HG03575 (cell line): ENCODE measurements at regions not wholly inside any gene's neighbourhood (a gene's known extent, or its start where the extent isn't known, plus 50 kb on each side); places are given as distances from the start of the nearest gene placed in this dataset.

Experiments used
- ATAC-seq: cut with Tn5 transposase; IDR thresholded peaks from one replicate; pipeline ENCODE4 v1.9.1; 2021; ENCODE audit not compliant: unreplicated experiment, insufficient number of reproducible peaks, low FRiP score; ENCODE audit errors: extremely low read depth

DNA sequence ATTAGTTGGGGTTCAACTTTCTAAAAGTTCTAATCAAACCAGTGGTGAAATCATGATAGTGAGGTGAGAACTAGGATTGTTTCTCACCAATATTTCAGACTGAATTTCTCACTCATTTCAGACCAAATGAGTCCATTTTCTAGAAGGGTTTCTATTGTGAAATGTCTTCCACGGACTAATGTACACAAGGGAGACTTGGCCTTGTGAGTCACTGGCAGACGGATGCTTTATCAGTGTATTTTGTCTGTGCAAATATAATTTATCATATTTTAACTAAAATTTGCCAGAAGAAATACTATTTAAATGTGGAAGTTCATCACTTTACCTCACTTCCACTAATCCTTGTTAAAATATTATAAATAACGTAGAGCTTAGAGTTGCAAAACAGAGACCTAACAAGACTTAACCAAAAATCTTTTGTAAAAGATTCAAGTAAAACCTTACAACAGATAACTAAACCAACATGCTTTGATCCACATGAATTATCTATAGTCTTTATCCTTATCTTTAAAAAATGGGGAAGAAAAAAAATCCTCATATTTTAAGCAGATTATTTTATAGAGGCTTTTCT lies 506.0 kb upstream of the FAM241A start:
- no peak for ATAC-seq

DNA sequence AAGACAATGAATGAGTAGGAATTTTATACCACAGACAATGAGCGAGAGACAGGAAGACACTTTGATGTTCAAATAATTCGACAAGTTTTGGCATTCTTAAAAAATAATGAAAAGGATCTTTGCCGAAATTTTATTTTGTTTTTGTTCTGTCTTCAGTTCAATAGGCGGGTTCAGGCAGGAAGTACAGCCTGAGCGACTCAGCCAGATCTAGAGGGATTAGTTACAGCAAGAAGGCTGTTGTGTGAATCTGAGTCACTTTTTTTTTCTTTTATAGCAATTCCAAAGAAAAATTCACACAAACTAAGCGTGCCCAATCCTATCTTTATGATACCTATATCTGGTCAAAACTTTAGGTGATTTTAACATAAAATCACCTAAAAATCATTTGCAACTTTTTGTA lies 505.4 kb upstream of the FAM241A start:
- no peak for ATAC-seq

DNA sequence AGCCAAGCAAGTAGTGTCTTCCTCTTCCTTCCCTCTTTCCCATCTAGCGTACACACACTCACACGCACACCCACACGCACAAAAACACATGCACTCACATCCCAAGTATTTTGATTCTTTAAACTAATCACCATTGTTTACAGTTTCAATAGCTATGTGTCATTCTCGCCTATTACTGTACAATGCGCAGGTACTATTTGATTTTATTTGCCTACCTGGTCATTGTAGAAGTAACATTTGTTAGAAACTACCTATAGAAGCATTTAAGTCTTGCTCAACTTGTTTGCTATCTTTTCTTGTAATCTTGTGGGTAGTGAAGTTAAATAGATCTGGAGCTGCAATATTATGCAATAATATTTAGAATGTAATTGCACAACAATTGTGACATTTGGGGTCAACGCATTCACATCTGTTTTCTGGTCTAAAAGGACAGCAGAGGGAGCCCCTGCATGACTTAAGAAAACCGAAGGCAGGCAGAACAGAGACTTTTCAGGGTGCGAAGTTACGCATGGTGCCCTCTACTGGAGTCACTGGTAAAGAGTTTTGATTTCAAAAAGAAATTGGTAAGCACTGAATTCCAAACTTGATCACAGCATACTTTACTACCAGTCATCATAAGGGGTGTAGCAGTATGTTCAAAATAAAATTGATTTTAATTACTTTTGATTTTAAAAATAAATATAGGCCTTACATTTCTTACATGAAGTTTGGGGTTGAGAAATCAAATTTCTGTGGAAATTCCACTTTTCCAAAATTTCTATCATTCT lies 503.3 kb upstream of the FAM241A start:
- peak; percentile 88 for ATAC-seq

DNA sequence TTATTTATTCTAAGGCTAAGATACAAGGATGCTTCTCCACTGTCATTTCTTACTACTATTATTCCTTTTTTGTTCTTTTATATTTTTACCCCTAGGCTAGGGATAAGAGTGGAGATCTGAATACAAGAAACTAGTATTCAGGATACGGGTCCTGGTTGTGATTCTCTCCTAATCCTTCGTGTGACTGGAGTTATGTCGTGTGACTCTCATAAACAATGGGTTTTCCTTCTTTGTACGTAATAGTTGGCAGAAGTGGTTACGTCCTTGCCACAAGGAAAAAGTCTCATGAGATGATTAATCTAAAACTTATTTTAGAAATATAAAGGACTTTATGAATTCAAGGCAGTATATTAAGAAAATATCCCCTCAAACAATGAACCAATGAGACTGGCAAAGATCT lies 497.2 kb upstream of the FAM241A start:
- ATAC-seq: no peak

DNA sequence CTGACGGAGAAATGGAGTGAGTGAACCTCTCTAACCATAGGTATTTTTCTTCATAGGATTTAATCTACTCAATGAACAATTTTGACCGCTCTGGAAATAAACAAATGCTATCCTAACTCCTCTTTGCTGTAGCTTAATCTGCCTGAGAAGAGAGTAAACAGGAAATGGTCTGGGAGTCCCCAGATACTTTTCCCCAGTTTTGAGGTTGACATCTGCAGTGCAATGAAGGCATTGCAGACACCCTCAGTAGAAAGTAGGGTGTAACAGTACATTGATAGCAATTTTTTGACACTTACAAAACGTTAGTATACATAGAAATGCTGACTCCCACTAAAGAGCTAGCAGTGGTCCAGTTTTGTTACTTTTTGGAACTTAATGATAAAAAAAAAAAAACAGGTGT lies 495.9 kb upstream of the FAM241A start:
- no peak for ATAC-seq

DNA sequence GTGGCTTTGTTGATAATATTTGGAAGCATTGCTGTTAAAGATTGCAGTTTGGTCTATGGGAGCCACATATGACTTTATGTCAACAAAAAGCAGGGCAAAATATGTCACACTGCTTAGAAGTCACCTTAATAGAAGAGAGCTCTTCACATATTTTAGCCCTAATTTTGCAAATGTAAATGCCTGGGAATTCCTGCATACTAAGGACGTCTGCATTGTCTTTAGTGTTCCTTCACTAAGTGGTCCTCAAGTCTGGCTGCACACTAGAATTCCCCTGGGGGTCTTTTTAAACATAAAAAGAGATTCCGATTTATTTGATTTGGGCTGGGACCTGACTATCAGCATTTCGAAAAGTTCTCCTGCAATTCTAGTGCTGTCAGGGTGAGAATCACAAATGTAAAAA lies 495.1 kb upstream of the FAM241A start:
- ATAC-seq: no peak

DNA sequence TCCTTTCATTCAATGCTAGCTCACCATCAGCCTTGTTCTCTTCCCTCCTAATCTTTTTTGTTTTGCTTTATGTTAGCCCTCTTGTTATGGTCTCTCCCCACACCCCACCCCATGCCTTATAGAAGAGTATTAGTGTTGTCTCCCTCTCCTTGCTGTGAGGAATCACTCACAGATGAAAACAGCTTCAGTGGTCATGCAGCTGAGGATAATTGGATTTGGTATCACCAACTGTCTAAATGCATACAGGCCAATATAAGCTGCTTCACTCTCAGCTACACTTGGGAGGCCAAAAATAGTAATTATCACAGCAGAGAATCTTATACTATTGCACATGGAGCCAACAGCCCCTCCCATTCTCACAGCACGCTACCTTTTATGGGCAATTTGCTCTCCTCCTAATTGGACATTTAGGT lies 494.6 kb upstream of the FAM241A start:
- ATAC-seq: no peak

DNA sequence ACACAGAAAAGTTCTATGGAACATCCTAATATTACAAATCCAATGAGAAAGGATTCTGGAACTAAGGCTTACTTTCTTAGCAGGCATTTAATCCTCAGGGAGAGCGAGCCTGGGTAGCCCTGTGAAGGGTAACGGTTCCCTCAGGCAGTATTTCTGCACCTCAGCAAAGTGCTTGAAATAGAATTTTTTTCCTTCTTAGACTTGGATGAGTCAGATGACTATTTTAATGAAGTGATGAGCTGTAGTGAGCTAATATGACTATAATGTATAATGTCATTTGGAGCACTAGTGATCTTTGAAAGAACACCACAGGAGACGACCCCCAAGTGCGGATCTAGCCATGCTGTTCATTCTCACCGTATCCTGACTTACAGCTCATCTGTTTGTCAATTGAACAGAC lies 493.0 kb upstream of the FAM241A start:
- ATAC-seq: no peak

DNA sequence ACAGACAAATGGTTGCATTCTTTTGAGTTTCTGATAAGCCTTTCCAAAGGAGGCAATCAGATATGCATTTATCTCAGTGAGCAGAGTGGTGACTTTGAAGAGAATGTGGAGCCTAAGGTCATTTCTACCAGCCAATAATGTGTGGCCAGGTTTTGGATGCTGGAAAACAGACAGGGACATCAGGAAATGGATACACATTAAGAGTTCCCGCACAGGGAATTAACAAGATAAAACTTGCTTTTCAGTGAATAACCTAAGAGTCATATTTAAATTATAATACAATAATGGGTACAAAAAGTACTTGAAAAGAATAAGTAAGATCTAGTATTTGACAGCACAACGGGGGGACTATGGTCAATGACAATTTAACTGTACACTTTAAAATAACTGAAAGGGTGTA lies 492.3 kb upstream of the FAM241A start:
- no peak for ATAC-seq

DNA sequence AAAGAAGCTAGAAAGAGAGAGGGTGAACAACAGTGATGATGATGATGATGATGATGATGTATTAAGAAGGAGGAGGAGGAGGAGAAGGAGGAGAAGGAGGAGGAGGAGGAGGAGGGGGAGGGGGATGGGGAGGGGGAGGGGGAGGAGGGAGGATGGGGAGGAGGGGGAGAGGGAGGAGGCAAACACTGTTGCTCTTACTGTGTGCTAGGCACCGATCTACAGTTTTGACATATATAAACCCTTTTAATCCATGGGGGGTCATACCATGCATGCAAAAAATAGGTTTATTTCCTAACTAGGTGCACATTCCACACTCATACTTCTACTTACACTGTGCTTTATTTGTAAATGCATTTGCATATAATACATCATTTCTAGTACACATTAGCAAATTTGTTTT lies 482.8 kb upstream of the FAM241A start:
- no peak for ATAC-seq

DNA sequence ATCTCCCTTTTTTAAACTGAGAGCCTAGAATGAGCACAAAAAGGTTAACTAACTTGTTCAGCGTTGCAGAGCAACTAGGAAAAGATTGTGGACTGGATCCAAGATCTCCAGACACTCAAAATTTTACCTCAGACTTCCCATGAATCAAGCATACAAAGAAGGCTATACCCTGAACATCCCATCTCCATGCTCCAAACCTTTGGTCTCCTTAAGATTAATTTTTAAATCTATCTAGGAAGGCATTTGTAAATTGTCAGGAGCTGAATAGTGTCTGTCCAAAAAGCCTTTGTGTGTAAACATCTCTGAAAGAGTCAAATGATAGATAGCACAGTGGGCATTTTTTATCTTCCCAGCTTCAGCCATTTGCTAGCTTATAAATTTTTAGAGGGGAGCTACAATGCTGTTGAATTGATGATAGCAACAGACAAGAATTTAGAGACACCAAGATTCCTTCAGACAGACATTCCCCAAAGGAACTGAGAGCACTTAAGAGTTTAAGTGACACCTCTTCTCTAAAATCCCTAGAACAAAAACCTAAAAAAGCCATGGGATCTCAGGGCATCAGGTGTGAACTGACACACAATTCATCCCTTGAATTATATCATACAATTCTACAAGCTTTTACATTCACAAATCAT lies 480.8 kb upstream of the FAM241A start:
- ATAC-seq: no peak

DNA sequence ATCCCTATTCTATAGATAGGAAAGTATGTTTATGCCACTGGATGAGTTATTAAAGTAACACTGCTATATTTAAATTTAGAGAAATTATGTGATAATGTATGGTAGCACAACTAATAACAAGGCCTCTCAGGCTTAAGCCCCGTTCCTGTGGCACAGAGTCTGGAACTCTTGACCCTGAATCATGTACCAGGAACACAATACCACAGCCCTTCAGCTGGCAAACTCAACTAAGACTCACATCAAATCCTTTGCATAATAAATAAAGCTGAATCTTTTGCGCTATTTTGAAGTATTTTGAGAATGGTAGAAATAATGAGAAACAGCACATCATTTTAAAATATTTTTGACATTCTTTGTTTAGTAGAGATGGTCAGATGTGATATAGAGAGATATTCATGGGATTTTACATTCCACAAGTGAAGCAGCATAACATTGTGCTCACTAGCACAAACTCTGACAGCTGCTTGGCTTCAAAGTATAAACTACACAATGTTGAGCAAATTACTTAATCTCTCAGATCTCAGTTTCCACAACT lies 478.4 kb upstream of the FAM241A start:
- no peak for ATAC-seq

DNA sequence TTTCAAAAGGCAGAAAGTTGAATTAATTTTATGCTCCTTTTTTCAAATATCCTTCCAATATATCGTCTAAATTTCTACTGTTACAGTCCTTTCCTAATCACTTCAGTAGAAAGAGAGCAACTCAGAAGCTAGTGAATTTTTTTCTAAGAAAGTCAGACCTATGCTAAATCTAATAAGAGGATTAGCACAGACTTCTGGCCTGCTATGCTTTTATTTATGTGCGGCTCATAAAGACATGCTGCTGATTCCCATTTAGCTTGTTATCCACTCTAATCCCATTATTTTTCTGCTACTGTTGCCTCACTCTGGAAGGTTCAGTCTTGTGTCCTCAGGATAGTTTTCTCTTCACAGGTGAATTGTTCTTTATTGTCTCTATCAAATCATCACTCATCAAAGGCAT lies 473.5 kb upstream of the FAM241A start:
- no peak for ATAC-seq

DNA sequence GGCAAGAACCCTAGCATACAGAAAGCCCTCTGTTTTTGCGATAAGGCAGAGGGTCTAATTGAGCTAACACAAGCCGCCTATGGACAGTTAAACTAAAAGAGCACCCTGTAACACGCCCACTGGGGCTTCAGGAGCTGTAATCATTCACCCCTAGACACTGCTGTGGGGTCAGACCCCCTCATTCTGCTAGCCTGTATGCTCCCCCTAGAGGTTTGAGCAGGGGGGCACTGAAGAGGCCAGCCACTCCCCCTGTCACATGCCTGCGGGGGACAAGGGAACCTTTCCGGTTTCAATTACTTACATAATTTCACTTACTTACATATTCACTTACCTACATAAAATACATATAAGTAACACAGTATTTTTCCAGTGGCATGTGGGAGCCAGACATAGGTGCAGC lies 469.5 kb upstream of the FAM241A start:
- no peak for ATAC-seq

DNA sequence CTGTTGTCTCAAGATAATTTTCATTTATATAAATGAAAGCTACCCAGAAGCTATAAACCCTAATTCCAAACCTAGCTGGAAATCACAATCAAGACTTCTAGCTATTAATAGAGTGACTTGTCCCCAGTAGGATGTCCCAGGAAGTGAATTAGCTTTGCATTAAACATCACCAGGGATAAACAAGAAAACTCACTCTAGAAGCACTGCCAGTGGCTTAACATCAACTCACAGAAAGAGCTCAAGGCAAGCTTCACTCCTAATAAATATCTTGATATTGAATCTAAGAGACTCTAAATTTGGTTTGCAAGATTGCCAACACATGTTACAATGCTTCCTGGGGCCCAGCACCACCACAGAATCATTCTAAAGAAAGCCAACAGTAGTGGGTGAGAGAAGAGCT lies 468.7 kb upstream of the FAM241A start:
- ATAC-seq: no peak

DNA sequence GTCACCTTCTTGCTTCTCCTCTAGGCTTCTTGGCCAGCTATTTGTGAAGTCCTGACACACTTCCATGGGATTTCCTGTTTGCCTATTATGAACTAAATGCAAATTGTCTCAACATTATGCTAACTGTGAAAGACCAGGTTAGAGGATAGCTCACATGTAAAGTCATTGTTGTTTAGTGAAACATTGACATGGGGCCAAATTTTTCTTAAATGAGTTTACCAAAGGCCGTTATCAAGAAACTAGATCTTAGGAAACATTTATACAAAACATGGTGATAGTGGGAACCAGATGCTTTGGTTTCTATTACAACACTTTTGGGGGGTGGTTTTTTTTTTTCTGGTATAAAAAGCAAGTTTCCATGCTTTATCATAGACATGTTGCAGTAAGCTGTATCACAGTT lies 466.8 kb upstream of the FAM241A start:
- ATAC-seq: no peak

DNA sequence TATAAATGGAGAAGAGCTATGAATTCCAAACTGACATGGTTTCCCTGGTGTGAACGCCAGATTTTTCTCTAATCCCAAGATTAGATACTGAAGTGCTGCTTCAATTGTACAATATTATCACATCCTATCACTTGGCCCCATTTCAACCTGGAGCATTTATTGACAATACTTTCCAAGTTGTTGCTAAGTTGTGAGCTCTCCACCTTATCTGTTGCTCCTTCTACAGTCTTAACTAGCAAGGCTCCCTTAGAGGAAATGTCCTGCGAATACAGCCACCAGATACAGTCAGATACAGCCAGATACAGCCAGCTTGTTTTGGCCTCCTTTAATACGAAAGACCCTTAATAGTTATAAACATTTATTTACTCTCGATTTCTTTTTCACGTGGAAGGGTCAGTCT lies 466.3 kb upstream of the FAM241A start:
- no peak for ATAC-seq

DNA sequence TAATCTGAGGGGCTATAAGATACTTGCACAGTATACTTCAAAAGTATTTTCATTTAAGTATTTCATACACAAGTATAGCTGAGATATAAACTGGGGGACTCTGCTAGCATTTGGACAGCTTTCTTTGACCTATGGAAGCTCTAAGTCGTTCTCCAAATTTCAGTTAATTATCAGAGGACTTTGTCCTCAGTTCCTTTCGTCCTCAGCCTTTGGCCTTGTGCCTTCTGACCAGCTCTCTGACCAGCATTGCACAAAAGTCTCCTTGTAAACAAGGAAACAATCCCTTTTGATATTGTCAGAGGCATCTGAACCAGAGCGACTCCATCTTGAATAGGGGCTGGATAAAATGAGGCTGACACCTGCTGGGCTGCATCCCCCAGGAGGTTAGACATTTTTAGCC lies 464.0 kb upstream of the FAM241A start:
- no peak for ATAC-seq

DNA sequence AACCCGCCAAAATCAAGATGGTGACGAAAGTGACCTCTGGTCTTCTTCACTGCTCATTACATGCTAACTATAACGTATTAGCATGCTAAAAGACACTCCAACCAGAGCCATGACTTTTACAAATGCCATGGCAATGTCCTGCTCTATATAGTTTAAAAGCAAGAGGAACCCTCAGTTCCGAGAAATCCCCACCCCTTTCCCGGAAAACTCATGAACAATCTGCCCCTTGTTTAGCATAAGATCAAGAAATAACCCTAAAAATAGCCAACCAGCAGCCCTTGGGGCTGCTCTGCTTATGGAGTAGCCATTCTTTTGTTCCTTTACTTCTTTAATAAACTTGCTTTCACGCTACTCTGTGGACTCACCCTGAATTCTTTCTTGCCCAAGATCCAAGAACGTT lies 463.5 kb upstream of the FAM241A start:
- ATAC-seq: no peak

DNA sequence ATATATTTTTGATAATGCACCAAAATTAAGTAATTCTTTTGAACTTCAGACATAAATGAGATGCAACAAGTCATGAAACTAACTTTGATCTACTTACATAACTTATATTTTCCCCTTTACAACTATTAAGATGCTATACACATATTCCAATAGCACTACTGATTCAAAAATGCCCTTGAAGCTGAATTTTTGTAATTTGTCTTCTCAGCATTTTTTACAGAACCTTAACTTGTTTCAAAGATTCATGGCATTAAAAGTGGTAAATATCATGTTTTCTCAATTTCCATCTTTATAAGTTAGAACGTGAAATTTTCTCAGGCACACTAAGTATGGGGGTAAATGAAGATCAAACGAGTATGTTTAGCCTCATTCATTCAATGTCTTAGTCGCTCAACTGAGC lies 460.0 kb upstream of the FAM241A start:
- no peak for ATAC-seq
